Cardiac fibroblast (primary cell): ENCODE measurements at regions not wholly inside any gene's neighbourhood (a gene's known extent, or its start where the extent isn't known, plus 50 kb on each side); places are given as distances from the start of the nearest gene placed in this dataset.
A peak's percentile ranks its signal among the peaks of the same experiment; 100 is the strongest.

Source experiments
- DNase-seq, 2 donors: peaks; one replicate each; pipeline versions ENCODE4 v3.0.0 to v3.0.0-alpha.2; 2010; ENCODE audit warnings: low read depth in 2 of 2
- H3K4me3 ChIP-seq, 2 donors: replicated peaks in 1 of 2; 1 replicate in 1 of 2; 2 replicates in 1 of 2; pipeline ENCODE4 v1.5.1; 2011; ENCODE audit warnings: low read depth in 2 of 2, low read length in 2 of 2, mild to moderate bottlenecking in 2 of 2, moderate library complexity in 1 of 2
- TF ChIP-seq, protein P1 (sequence below): IDR thresholded peaks from one replicate; pipeline ENCODE4 v1.5.1; 2011; ENCODE audit warnings: low read depth, mild to moderate bottlenecking, low read length, inconsistent platforms

GRCh38 chr6:141212296-141212695 lies 920.4 kb upstream of the GJE1 start:
- TF ChIP-seq, protein P1, sequence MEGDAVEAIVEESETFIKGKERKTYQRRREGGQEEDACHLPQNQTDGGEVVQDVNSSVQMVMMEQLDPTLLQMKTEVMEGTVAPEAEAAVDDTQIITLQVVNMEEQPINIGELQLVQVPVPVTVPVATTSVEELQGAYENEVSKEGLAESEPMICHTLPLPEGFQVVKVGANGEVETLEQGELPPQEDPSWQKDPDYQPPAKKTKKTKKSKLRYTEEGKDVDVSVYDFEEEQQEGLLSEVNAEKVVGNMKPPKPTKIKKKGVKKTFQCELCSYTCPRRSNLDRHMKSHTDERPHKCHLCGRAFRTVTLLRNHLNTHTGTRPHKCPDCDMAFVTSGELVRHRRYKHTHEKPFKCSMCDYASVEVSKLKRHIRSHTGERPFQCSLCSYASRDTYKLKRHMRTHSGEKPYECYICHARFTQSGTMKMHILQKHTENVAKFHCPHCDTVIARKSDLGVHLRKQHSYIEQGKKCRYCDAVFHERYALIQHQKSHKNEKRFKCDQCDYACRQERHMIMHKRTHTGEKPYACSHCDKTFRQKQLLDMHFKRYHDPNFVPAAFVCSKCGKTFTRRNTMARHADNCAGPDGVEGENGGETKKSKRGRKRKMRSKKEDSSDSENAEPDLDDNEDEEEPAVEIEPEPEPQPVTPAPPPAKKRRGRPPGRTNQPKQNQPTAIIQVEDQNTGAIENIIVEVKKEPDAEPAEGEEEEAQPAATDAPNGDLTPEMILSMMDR, result no peak
- H3K4me3 ChIP-seq, result no peak overlapping the region
- peak in 1 of 2 donors; percentile 13 for DNase-seq

DNA sequence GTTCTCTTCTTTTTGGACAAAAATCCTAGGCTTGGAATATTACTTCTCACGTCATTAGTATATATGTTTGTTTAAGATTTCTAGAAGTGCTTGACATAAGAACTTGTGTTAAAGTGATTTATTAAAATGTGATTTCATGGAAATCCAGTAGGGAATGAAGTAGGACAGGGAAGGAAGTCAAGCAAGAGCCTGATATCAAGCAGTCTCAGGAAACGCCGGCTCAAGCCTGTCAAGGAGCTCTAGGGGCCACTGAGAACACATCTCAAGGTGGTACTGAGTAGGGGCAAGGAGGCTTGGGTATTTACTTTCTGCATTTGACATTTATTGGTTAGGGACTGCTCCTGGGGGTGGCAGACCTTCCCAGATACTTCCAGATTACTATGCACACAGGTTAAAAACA lies 920.9 kb upstream of the GJE1 start:
- no peak overlapping the region for H3K4me3 ChIP-seq
- no peak for DNase-seq
- TF ChIP-seq, protein P1, result no peak

DNA sequence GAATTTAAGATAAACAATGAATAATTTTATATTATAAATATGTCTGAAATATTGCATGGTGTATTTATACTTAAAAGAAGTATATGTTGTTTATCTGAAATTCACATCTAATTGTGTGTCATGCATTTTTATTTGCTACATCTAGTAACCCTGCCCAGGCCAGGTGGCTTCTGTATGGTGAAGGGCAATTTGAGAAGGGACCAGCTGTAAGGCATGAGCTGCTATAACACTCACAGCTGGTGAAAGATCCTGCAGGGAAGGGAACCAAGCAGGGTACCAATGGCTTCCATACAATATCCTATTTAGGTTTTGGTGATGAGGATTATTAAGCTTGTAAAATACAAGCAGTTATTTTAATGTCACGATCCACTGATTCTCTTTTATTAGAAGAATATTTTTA lies 921.8 kb upstream of the GJE1 start:
- DNase-seq, result no peak
- no peak overlapping the region for H3K4me3 ChIP-seq
- TF ChIP-seq, protein P1, result no peak

DNA sequence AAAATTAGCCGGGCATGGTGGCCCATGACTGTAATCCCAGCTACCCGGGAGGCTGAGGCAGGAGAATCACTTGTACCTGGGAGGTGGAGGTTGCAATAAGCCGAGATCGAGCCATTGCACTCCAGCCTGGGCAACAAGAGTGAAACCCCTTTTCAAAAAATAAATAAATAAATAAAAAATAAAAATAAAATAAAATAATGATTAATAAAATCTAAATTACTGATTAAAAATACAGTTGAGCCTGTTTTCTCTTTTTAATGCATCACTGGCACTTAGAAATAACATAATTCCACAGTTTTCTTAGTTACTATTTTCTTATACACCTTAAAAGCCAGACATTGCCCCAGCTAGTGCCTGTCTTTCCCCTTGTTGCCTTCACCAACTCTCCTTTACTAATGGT lies 922.8 kb upstream of the GJE1 start:
- TF ChIP-seq, protein P1, result no peak
- DNase-seq, result no peak
- H3K4me3 ChIP-seq, result no peak overlapping the region

- DNase-seq, result no peak
- TF ChIP-seq, protein P1, result no peak
- H3K4me3 ChIP-seq, result no peak overlapping the region
Measured at GRCh38 chr6:141208101-141208500, 924.6 kb upstream of the GJE1 start.

DNA sequence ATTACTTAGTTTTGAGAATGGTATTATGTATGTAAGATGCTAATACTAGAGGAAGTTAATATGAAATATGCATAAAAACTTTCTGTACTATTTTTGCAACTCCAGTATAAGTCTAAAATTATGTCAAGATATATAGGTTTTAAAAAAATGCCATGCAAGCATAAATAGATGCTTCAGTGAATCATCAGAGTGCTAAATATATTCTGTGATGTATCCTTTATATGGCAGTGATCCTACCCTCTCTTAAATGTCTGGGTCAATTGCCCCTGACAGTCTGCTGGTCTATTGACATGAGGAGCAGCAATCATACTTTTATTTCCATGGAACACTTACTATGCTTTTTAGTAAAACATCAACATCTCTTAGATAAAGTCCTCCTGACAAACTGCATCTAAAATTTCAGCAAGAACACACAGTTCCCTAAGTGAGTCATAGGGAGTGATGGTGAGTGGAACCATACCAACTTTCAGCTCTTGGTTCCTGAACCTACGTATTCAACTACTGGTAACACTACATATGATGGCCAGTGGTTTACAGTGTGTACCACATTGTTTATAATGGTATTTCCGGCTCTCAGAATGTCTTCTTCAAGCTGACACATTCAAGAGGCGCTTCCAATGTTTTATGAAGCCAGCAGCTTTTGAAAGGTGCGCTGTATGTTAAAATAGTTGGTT lies 928.7 kb upstream of the GJE1 start:
- DNase-seq, result peak; percentile 67 to 68
- H3K4me3 ChIP-seq, result no peak overlapping the region
- TF ChIP-seq, protein P1, result no peak

- TF ChIP-seq, protein P1, result no peak
- no peak for DNase-seq
- no peak overlapping the region for H3K4me3 ChIP-seq
Measured at GRCh38 chr6:141202626-141203025, 930.1 kb upstream of the GJE1 start.
